Body of pancreas (tissue), 4 donors: ENCODE measurements at regions not wholly inside any gene's neighbourhood (a gene's known extent, or its start where the extent isn't known, plus 50 kb on each side); places are given as distances from the start of the nearest gene placed in this dataset.

Experiments used
- ATAC-seq: fragments of 150-250 bp; one replicate; pipeline ENCODE4 v1.9.1; 2016
- DNase-seq, 4 donors: peaks; one replicate each; pipeline ENCODE4 v3.0.0-alpha.2; 2019
- H3K27ac ChIP-seq, 4 donors: fragments of 200-600 bp; sonication (generic); 1 replicate in 3 of 4; 2 replicates in 1 of 4; pipeline versions ENCODE4 v1.5.1 to v1.6.1; 2016 to 2019; ENCODE audit warnings: mild to moderate bottlenecking in 1 of 4, mixed read lengths in 1 of 4, moderate library complexity in 1 of 4
- H3K27me3 ChIP-seq, 2 donors: fragments of 200-600 bp; sonication (generic); one replicate each; pipeline ENCODE4 v1.6.0; 2016; ENCODE audit warnings: mild to moderate bottlenecking in 1 of 2
- H3K36me3 ChIP-seq, 2 donors: fragments of 200-600 bp; sonication (generic); replicated peaks in 1 of 2; 2 replicates each; pipeline ENCODE4 v1.5.1; 2016; ENCODE audit warnings: low read depth in 2 of 2; ENCODE audit not compliant: insufficient read depth in 1 of 2
- H3K4me1 ChIP-seq: fragments of 200-600 bp; sonication (generic); one replicate; pipeline ENCODE4 v1.6.0; 2016
- H3K4me3 ChIP-seq, 2 donors: fragments of 200-600 bp; sonication (generic); 1 replicate in 1 of 2; 2 replicates in 1 of 2; pipeline ENCODE4 v1.5.1; 2016 to 2019
- H3K9me3 ChIP-seq, 3 donors: fragments of 200-600 bp; sonication (generic); 1 replicate in 2 of 3; 2 replicates in 1 of 3; pipeline ENCODE4 v1.5.1; 2016
- CTCF ChIP-seq, 7 experiments: fragments of 450-650 bp in 4 of 7; fragments of 200-600 bp in 3 of 7; sonication (generic) in 3 of 7; IDR thresholded peaks; one replicate each; pipeline ENCODE4 v1.5.1; 2016 to 2019; ENCODE audit warnings: antibody characterized with exemption in 7 of 7
- POLR2A ChIP-seq, 3 donors: fragments of 450-650 bp; IDR thresholded peaks; one replicate each; pipeline ENCODE4 v1.6.1; 2016; ENCODE audit warnings: antibody characterized with exemption in 3 of 3, mild to moderate bottlenecking in 2 of 3
- WGBS, 2 donors: methylation state at CpG; one replicate each; pipeline ENCODE4 v1.1.5; 2017; 5-methylcytosine and 5-hydroxymethylcytosine counted together
- intact Hi-C: fragments of 100-400 bp; cut with DNase I; formaldehyde crosslinking; loops from one replicate; pipeline ENCODE4 v1.15.1; 2023

- no peak for TF ChIP-seq CTCF (IDR thresholded peaks at IDR 0.05)
- no peak for TF ChIP-seq POLR2A (IDR thresholded peaks at IDR 0.05)
- DNase-seq (no peak), ATAC-seq (no peak)
- Histone ChIP-seq H3K27ac (no peak overlapping the region), H3K27me3 (no peaks in the 10 kb centered on the region), H3K36me3 (no peaks in the 10 kb centered on the region), H3K4me1 (no peaks in the 10 kb centered on the region), H3K4me3 (no peak overlapping the region), H3K9me3 (no peaks in the 10 kb centered on the region)
- intact Hi-C loops: no loop called here
- WGBS, 2 donors: 97 to 100% methylated on average over 1 of the region's 1 CpG
Measured at GRCh38 chr2:207300817-207301216, 135.1 kb upstream of the KLF7 start.

DNA sequence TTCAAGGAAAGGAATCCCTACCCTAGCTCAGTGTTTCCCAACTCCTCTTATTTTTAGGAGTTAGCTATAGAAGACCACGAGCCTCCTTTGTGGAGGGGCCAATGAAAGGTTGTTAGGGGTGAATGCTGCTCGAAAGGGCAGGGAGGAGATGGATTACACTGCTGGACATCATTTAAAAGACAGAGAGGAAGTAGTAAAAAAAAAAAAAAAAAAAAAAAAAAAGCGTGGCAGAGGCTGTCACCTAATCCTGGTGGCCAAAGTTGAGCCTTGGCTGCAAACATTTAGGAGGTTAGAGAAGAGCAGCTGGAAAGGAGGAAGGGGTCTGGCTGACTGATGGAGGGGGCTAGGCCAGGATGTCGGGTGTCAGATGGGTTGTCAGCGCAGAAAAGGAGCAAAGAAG, 139.0 kb upstream of the KLF7 start:
- 61 to 65% methylated on average over 5 of the region's 5 CpGs for WGBS, 2 donors
- Histone ChIP-seq H3K27ac (no peak overlapping the region), H3K9me3 (no peaks in the 10 kb centered on the region), H3K4me1 (no peaks in the 10 kb centered on the region), H3K27me3 (no peaks in the 10 kb centered on the region), H3K36me3 (no peaks in the 10 kb centered on the region), H3K4me3 (no peak overlapping the region)
- intact Hi-C loops: no loop called here
- DNase-seq: no peak
- no peak for ATAC-seq
- no peak for TF ChIP-seq POLR2A (IDR thresholded peaks at IDR 0.05)
- no peak for TF ChIP-seq CTCF (IDR thresholded peaks at IDR 0.05)

DNA sequence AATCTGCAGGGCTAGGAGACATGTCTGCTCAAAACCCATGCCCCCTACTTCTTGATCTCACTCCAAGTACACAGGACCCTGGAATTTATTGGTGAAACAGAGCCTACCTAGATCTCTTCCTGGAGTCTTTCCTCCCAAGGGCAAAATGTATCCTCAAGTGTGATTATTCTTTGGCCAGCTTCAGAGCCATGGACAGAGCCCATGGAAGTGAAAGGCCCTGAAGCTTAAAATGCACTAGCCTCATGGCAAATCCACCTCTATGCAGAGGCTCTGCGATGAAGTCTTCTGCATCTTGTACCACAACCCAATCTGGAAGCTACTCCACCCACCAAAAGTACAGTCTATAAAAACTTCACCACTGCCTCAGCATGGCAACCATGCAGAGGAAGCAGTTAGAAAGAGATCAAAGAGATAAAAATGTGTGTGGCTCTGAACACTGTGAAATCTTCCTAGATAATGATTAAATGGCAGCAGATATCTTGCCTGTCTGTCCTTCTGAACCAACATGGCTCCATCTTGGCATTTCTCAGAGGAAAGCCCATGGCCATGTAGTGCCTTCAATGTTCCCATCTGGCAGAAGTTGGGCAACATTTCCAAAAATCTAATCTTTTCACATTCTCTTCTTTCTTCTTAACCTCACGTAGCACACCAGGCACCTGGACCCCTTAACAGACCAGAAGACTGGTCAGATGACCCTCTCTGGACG, 142.9 kb upstream of the KLF7 start:
- H3K9me3 ChIP-seq: no peaks in the 10 kb centered on the region
- ATAC-seq (no peak), DNase-seq (no peak)
- no peaks in the 10 kb centered on the region for H3K27me3 ChIP-seq
- intact Hi-C loops: no loop called here
- H3K4me3 ChIP-seq: no peak overlapping the region
- 58 to 79% methylated on average over 3 of the region's 3 CpGs for WGBS, 2 donors
- H3K27ac ChIP-seq: no peak overlapping the region
- H3K36me3 ChIP-seq: no peaks in the 10 kb centered on the region
- no peaks in the 10 kb centered on the region for H3K4me1 ChIP-seq
- TF ChIP-seq POLR2A (IDR thresholded peaks at IDR 0.05) (no peak), CTCF (IDR thresholded peaks at IDR 0.05) (no peak)

DNA sequence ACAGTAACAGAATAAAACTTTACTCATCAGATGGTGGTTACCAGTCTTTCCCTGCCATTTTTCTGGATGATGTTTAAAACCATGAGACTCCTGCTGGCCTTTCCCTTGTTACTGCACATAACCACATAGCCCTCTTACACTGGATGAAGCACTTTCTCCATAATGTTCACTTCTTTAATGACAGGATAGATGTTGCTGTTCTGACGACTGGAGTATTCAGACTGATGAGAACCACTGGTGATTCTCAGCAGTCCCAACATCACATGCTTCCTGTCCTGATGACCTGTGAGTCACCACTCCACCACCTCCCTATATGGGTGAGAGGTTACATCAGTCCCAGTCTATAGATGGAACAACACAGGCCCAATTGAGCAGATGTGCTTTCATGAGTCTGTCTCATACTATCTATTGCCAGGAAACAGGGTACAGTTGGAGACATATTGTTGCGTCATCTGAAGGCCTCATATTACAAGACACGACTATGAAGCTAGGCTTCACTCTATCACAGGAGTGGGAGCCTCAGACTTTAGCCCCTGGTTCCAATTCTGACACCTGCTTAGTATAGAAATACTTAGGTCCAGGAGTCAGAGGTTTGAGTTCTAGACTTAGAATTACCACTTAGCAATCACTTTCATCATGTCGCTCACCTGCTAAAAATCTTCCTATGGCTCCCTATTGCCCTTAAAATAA, 145.7 kb upstream of the KLF7 start:
- H3K36me3 ChIP-seq: no peaks in the 10 kb centered on the region
- DNase-seq (peak in 3 of 4 donors; percentile 9 to 72 (median 19)), ATAC-seq (peak; percentile 55)
- intact Hi-C loops: no loop called here
- H3K4me1 ChIP-seq: no peaks in the 10 kb centered on the region
- no peaks in the 10 kb centered on the region for H3K9me3 ChIP-seq
- peak overlapping the region in 1 of 4 donors; percentile 45 for H3K27ac ChIP-seq
- TF ChIP-seq POLR2A (IDR thresholded peaks at IDR 0.05) (peak in 1 of 3 donors; percentile 24), CTCF (IDR thresholded peaks at IDR 0.05) (peak in 1 of 7 experiments; percentile 22)
- no peaks in the 10 kb centered on the region for H3K27me3 ChIP-seq
- 51 to 63% methylated on average over 4 of the region's 4 CpGs for WGBS, 2 donors
- H3K4me3 ChIP-seq: no peak overlapping the region

DNA sequence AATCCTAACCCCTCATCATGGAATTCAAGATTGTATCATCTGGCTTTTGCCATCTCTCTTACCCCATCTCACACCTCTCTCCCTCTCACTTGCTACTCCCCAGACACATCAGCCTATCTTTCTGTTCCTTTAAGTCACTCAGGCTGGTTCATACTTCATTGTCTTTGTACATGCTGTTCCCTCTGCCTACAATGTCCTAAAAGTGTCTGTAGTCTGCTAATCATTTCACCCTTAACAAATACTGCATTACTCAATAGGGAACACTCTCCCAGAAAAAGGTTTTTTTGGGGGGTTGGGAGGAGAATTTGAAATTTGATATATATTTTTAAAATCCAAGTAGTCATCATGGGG, 146.2 kb upstream of the KLF7 start:
- H3K27ac ChIP-seq: peak overlapping the region in 1 of 4 donors; percentile 45
- no peaks in the 10 kb centered on the region for H3K9me3 ChIP-seq
- no peaks in the 10 kb centered on the region for H3K27me3 ChIP-seq
- H3K4me1 ChIP-seq: no peaks in the 10 kb centered on the region
- no peak overlapping the region for H3K4me3 ChIP-seq
- H3K36me3 ChIP-seq: no peaks in the 10 kb centered on the region
- TF ChIP-seq POLR2A (IDR thresholded peaks at IDR 0.05) (no peak), CTCF (IDR thresholded peaks at IDR 0.05) (no peak)
- intact Hi-C loops: no loop called here
- ATAC-seq: no peak
- no peak for DNase-seq
